ENCODE measurements at regions not wholly inside any gene's neighbourhood (a gene's known extent, or its start where the extent isn't known, plus 50 kb on each side); places are given as distances from the start of the nearest gene placed in this dataset.
A peak's percentile ranks its signal among the peaks of the same experiment; 100 is the strongest.

GRCh38 chr10:131824371-131825149 is 76.2 kb upstream of the PPP2R2D start:
- TF ChIP-seq CTCF (IDR thresholded peaks at IDR 0.05): no peak
- DNase-seq (peak in 1 of 3 donors; percentile 31), ATAC-seq (no peak)

GRCh38 chr10:131825150-131825848 is 75.5 kb upstream of the PPP2R2D start:
- Histone ChIP-seq H3K36me3 (ENCODE audit: low read depth) (no peaks in the 10 kb centered on the region), H3K4me1 (ENCODE audit: low read depth) (no peaks in the 10 kb centered on the region), H3K4me3 (no peak overlapping the region), H3K9me3 (no peaks in the 10 kb centered on the region)
- DNase-seq (peak in 1 of 3 donors; percentile 8), ATAC-seq (no peak)
- intact Hi-C loops (cut with DNase I, micrococcal nuclease): no loop called here
- TF ChIP-seq CTCF (IDR thresholded peaks at IDR 0.05): no peak

More at GRCh38 chr10:131824371-131825149, 76.2 kb upstream of the PPP2R2D start:
- Histone ChIP-seq H3K36me3 (ENCODE audit: low read depth) (no peaks in the 10 kb centered on the region), H3K4me3 (no peak overlapping the region), H3K9me3 (no peaks in the 10 kb centered on the region), H3K4me1 (ENCODE audit: low read depth) (no peaks in the 10 kb centered on the region)
- intact Hi-C loops (cut with DNase I, micrococcal nuclease): no loop called here

- no peak for TF ChIP-seq CTCF (IDR thresholded peaks at IDR 0.05)
- H3K4me3 ChIP-seq: no peak overlapping the region
- no peaks in the 10 kb centered on the region for H3K4me1 ChIP-seq (ENCODE audit: low read depth)
- intact Hi-C loops (cut with DNase I, micrococcal nuclease): no loop called here
- H3K9me3 ChIP-seq: no peaks in the 10 kb centered on the region
- DNase-seq: peak in 1 of 3 donors; percentile 18
- no peak for ATAC-seq
- no peaks in the 10 kb centered on the region for H3K36me3 ChIP-seq (ENCODE audit: low read depth)
Observed at GRCh38 chr10:131825960-131826650, 74.7 kb upstream of the PPP2R2D start.

GRCh38 chr10:131829156-131829930 is 71.5 kb upstream of the PPP2R2D start:
- H3K36me3 ChIP-seq (ENCODE audit: low read depth): no peaks in the 10 kb centered on the region
- no peaks in the 10 kb centered on the region for H3K9me3 ChIP-seq
- no peak for TF ChIP-seq CTCF (IDR thresholded peaks at IDR 0.05)
- peak in 1 of 3 donors; percentile 39 for DNase-seq
- no peaks in the 10 kb centered on the region for H3K4me1 ChIP-seq (ENCODE audit: low read depth)
- ATAC-seq: no peak
- intact Hi-C loops (cut with DNase I, micrococcal nuclease): no loop called here
- H3K4me3 ChIP-seq: no peak overlapping the region

GRCh38 chr10:131830446-131831130 is 70.2 kb upstream of the PPP2R2D start:
- ATAC-seq: no peak

More at GRCh38 chr10:131830446-131831130, 70.2 kb upstream of the PPP2R2D start:
- DNase-seq: peak in 1 of 3 donors; percentile 32
- Histone ChIP-seq H3K4me3 (no peak overlapping the region), H3K9me3 (no peaks in the 10 kb centered on the region), H3K36me3 (ENCODE audit: low read depth) (no peaks in the 10 kb centered on the region), H3K4me1 (ENCODE audit: low read depth) (no peaks in the 10 kb centered on the region)
- intact Hi-C loops (cut with DNase I, micrococcal nuclease): no loop called here
- no peak for TF ChIP-seq CTCF (IDR thresholded peaks at IDR 0.05)

Data from mucosa of descending colon (tissue), 3 donors.